Psoas muscle (tissue), 7 donors: ENCODE measurements at regions not wholly inside any gene's neighbourhood (a gene's known extent, or its start where the extent isn't known, plus 50 kb on each side); places are given as distances from the start of the nearest gene placed in this dataset.

Source experiments
- ATAC-seq, 4 donors: fragments of 200-7000 bp; cut with Tn5 transposase; one replicate each; pipeline ENCODE4 v1.9.1; 2020; ENCODE audit warnings: moderate library complexity in 3 of 4, mild to moderate bottlenecking in 2 of 4
- DNase-seq, 2 donors: peaks; one replicate each; pipeline ENCODE4 v3.0.0-alpha.2; 2020
- H3K27ac ChIP-seq: fragments of 200-600 bp; one replicate; pipeline ENCODE4 v1.8.0; 2022
- H3K27me3 ChIP-seq, 3 donors: fragments of 200-600 bp in 1 of 3; one replicate each; pipeline versions ENCODE4 v1.6.1 to v1.8.0; 2013 to 2022; ENCODE audit warnings: low read length in 2 of 3, mild to moderate bottlenecking in 2 of 3, moderate library complexity in 1 of 3; ENCODE audit not compliant: insufficient read depth in 3 of 3
- H3K36me3 ChIP-seq, 2 donors: fragments of 200-600 bp in 1 of 2; one replicate each; pipeline versions ENCODE4 v1.6.1 to v1.8.0; 2013 to 2022; ENCODE audit warnings: low read depth in 1 of 2, mild to moderate bottlenecking in 1 of 2, moderate library complexity in 1 of 2; ENCODE audit not compliant: insufficient read depth in 1 of 2
- H3K4me1 ChIP-seq: fragments of 200-600 bp; one replicate; pipeline ENCODE4 v1.8.0; 2022
- H3K4me3 ChIP-seq: fragments of 200-600 bp; one replicate; pipeline ENCODE4 v1.8.0; 2022; ENCODE audit warnings: mild to moderate bottlenecking
- H3K9me3 ChIP-seq: fragments of 200-600 bp; one replicate; pipeline ENCODE4 v1.8.0; 2022
- CTCF ChIP-seq: fragments of 200-600 bp; IDR thresholded peaks from one replicate; pipeline ENCODE4 v1.8.0; 2022; ENCODE audit warnings: antibody characterized with exemption
- WGBS, 3 donors: extraction: QIAGEN DNeasy Blood & Tissue Kit; methylation state at CpG; one replicate each; pipeline versions ENCODE4 v1.1.6 to v1.1.7; 2013; 5-methylcytosine and 5-hydroxymethylcytosine counted together
- intact Hi-C, 2 donors: fragments of 100-400 bp; cut with DNase I; formaldehyde crosslinking; loops; one replicate each; pipeline versions ENCODE4 v1.11.0 to v1.14.2; 2022
- donor health status: healthy with polysubstance abuse.
- donor health status: DM: no; HTN: no; CAD: no; lungs with moderate emphysema.
- donor health status: Bipolar disorder and iron deficiency.
- donor health status: healthy.
- donor health status: DM: yes; HTN: yes; CAD: no.
- donor health status: DM: no; HTN: no; CAD: no.
- donor health status: DM: yes; HTN: yes; CAD: no.

DNA sequence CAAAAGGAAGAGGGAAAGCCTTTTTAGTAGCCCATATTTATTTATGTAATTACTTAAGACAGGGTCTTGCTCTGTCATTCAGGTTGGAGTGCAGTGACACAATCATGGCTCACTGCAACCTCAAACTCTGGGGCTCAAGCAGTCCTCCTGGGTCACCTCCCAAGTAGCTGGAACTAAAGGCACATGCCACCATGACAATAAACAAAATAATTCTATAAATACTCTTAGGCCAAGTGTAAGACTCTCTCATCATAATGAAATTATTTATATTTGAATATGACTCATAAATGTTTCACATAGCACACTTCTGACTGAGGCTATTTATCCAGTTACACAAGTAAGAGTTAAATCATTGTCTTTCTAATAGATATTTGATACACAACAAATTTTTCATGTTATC lies 314.7 kb downstream of the AMY1C start:
- no peaks in the 10 kb centered on the region for H3K36me3 ChIP-seq
- no peak for ATAC-seq
- no peak for DNase-seq
- intact Hi-C loops: no loop called here
- no peak overlapping the region for H3K4me3 ChIP-seq
- no peaks in the 10 kb centered on the region for H3K27me3 ChIP-seq
- H3K27ac ChIP-seq: no peak overlapping the region
- no peak for TF ChIP-seq CTCF
- H3K9me3 ChIP-seq: no peaks in the 10 kb centered on the region
- no peaks in the 10 kb centered on the region for H3K4me1 ChIP-seq

DNA sequence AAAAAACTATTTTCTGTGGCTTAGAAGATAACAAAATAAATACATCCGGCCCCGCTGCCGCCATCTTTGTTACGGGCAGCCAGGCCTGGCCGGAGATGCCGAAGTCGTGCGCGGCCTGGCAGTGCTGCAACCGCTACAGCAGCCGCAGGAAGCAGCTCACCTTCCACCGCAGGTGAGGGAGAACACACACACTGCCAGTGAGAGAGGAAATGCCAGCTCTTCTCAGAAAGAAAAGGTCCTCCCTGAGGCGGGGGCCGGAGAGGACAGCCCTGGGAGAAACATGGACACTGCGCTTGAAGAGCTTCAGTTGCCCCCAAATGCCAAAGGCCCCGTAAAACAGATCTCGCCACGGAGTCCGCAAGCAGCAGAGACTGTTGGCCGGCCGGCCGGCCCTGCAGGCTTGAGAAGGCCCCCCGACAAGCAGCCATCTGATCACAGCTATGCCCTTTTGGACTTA lies 323.2 kb downstream of the AMY1C start:
- no peak for TF ChIP-seq CTCF
- DNase-seq (no peak), ATAC-seq (no peak)
- Histone ChIP-seq H3K9me3 (no peaks in the 10 kb centered on the region), H3K4me3 (no peak overlapping the region), H3K36me3 (no peaks in the 10 kb centered on the region), H3K27ac (no peak overlapping the region), H3K27me3 (peaks cover 0 to 1% (median 0%) of the 10 kb centered on the region in 3 donors), H3K4me1 (no peaks in the 10 kb centered on the region)
- intact Hi-C loops: no loop called here
- 91 to 94% (median 93%) methylated on average over 23 of the region's 23 CpGs for WGBS, 3 donors

- intact Hi-C loops: no loop called here
- no peak for ATAC-seq
- DNase-seq: peak in 1 of 2 donors; percentile 37
- Histone ChIP-seq H3K4me3 (no peak overlapping the region), H3K9me3 (no peaks in the 10 kb centered on the region), H3K4me1 (no peaks in the 10 kb centered on the region), H3K27me3 (peaks cover 0 to 1% (median 0%) of the 10 kb centered on the region in 3 donors), H3K36me3 (no peaks in the 10 kb centered on the region), H3K27ac (no peak overlapping the region)
- WGBS, 3 donors: 89 to 92% (median 90%) methylated on average over 19 of the region's 19 CpGs
- TF ChIP-seq CTCF: no peak
These were observed 323.8 kb downstream of the AMY1C start for GRCh38 chr1:104073463-104073902.

- Histone ChIP-seq H3K27ac (no peak overlapping the region), H3K27me3 (no peaks in the 10 kb centered on the region), H3K9me3 (no peaks in the 10 kb centered on the region), H3K4me1 (no peaks in the 10 kb centered on the region), H3K36me3 (no peaks in the 10 kb centered on the region), H3K4me3 (no peak overlapping the region)
- 75 to 81% (median 79%) methylated on average over 2 of the region's 2 CpGs for WGBS, 3 donors
- no peak for DNase-seq
- TF ChIP-seq CTCF: no peak
- intact Hi-C loops: no loop called here
- ATAC-seq: no peak
These were observed 332.5 kb downstream of the AMY1C start for GRCh38 chr1:104082221-104082620.

GRCh38 chr1:104084380-104084779 lies 334.7 kb downstream of the AMY1C start:
- ATAC-seq: no peak
- H3K36me3 ChIP-seq: no peaks in the 10 kb centered on the region
- H3K27ac ChIP-seq: no peak overlapping the region
- no peaks in the 10 kb centered on the region for H3K27me3 ChIP-seq
- intact Hi-C loops: no loop called here
- H3K4me1 ChIP-seq: no peaks in the 10 kb centered on the region
- WGBS, 3 donors: 54 to 62% (median 59%) methylated on average over 3 of the region's 3 CpGs
- no peak overlapping the region for H3K4me3 ChIP-seq
- TF ChIP-seq CTCF: no peak
- DNase-seq: no peak
- no peaks in the 10 kb centered on the region for H3K9me3 ChIP-seq
